H9 (cell line): ENCODE measurements at regions not wholly inside any gene's neighbourhood (a gene's known extent, or its start where the extent isn't known, plus 50 kb on each side); places are given as distances from the start of the nearest gene placed in this dataset.
"Not testable (repeated sequence)": the region's sequence is repeated elsewhere in the genome, so short reads cannot be mapped to it uniquely, and the experiment has no call there.

Experiments
- DNase-seq: peaks from one replicate; pipeline ENCODE4 v3.0.0-alpha.2; 2017
- H2AFZ ChIP-seq: one replicate; pipeline ENCODE4 v1.6.1; 2013; ENCODE audit warnings: mild to moderate bottlenecking, low read length, control low read depth, moderate library complexity
- H2AK5ac ChIP-seq: 2 replicates; pipeline ENCODE4 v1.6.1; 2013; ENCODE audit warnings: low read length, control low read depth, mixed read lengths; ENCODE audit not compliant: insufficient read length
- H2BK120ac ChIP-seq: one replicate; pipeline ENCODE4 v1.6.1; 2013; ENCODE audit warnings: low read depth, mild to moderate bottlenecking, low read length, control low read depth, inconsistent platforms; ENCODE audit not compliant: poor library complexity, severe bottlenecking
- H2BK12ac ChIP-seq: 2 replicates; pipeline ENCODE4 v1.6.1; 2013; ENCODE audit warnings: low read length, control low read depth, mixed read lengths, low read depth; ENCODE audit not compliant: insufficient read length
- H2BK15ac ChIP-seq: 2 replicates; pipeline ENCODE4 v1.6.1; 2013; ENCODE audit warnings: low read depth, low read length, control low read depth
- H2BK20ac ChIP-seq: one replicate; pipeline ENCODE4 v1.6.1; 2013; ENCODE audit warnings: low read depth, mild to moderate bottlenecking, low read length, control low read depth, inconsistent platforms; ENCODE audit not compliant: poor library complexity, severe bottlenecking
- H2BK5ac ChIP-seq: 2 replicates; pipeline ENCODE4 v1.6.1; 2013; ENCODE audit warnings: low read length, control low read depth, mixed read lengths; ENCODE audit not compliant: insufficient read length
- H3K14ac ChIP-seq: 2 replicates; pipeline ENCODE4 v1.6.1; 2013; ENCODE audit warnings: low read length, control low read depth; ENCODE audit not compliant: insufficient read depth
- H3K18ac ChIP-seq: 2 replicates; pipeline ENCODE4 v1.6.1; 2013; ENCODE audit warnings: low read depth, mild to moderate bottlenecking, mixed read lengths, low read length, control low read depth; ENCODE audit not compliant: insufficient read length
- H3K23ac ChIP-seq: 2 replicates; pipeline ENCODE4 v1.6.1; 2013; ENCODE audit warnings: low read length, control low read depth, mixed read lengths, low read depth; ENCODE audit not compliant: insufficient read length
- H3K23me2 ChIP-seq: 2 replicates; pipeline ENCODE4 v1.6.1; 2013; ENCODE audit warnings: low read depth, mild to moderate bottlenecking, mixed read lengths, low read length, control low read depth; ENCODE audit not compliant: insufficient read length, poor library complexity, severe bottlenecking
- H3K27ac ChIP-seq: 2 replicates; pipeline ENCODE4 v1.5.1; 2013; ENCODE audit warnings: low read length, control low read depth, mixed read lengths, low read depth; ENCODE audit not compliant: insufficient read length
- H3K27me3 ChIP-seq: 2 replicates; pipeline ENCODE4 v1.6.1; 2013; ENCODE audit warnings: low read length, control low read depth, inconsistent platforms; ENCODE audit not compliant: insufficient read depth
- H3K4ac ChIP-seq: 2 replicates; pipeline ENCODE4 v1.6.1; 2013; ENCODE audit warnings: low read depth, mild to moderate bottlenecking, control low read depth, inconsistent platforms, low read length, moderate library complexity
- H3K4me1 ChIP-seq: 2 replicates; pipeline ENCODE4 v1.6.1; 2013; ENCODE audit warnings: low read length, control low read depth, inconsistent platforms; ENCODE audit not compliant: insufficient read depth
- H3K4me2 ChIP-seq: 2 replicates; pipeline ENCODE4 v1.6.1; 2013; ENCODE audit warnings: low read length, control low read depth, mixed read lengths; ENCODE audit not compliant: insufficient read length, insufficient read depth
- H3K56ac ChIP-seq: 2 replicates; pipeline ENCODE4 v1.6.1; 2013; ENCODE audit warnings: low read depth, mild to moderate bottlenecking, mixed read lengths, low read length, control low read depth; ENCODE audit not compliant: insufficient read length
- H3K79me1 ChIP-seq: 2 replicates; pipeline ENCODE4 v1.6.1; 2013; ENCODE audit warnings: low read depth, mild to moderate bottlenecking, moderate library complexity, low read length, control low read depth, inconsistent platforms; ENCODE audit not compliant: insufficient read depth, poor library complexity, severe bottlenecking
- H3K79me2 ChIP-seq: 2 replicates; pipeline ENCODE4 v1.6.1; 2013; ENCODE audit warnings: low read length, control low read depth, inconsistent platforms; ENCODE audit not compliant: insufficient read depth
- H3K9ac ChIP-seq: 2 replicates; pipeline ENCODE4 v1.6.1; 2013; ENCODE audit warnings: low read length, control low read depth, mixed read lengths; ENCODE audit not compliant: insufficient read length; ENCODE audit errors: extremely low read depth
- H3K9me3 ChIP-seq: one replicate; pipeline ENCODE4 v1.6.1; 2013; ENCODE audit warnings: low read depth, low read length, inconsistent platforms; ENCODE audit not compliant: control insufficient read depth
- H3T11ph ChIP-seq: one replicate; pipeline ENCODE4 v1.6.1; 2013; ENCODE audit warnings: mild to moderate bottlenecking, low read length, control low read depth, inconsistent platforms
- H4K20me1 ChIP-seq: one replicate; pipeline ENCODE4 v1.6.1; 2013; ENCODE audit not compliant: control insufficient read depth, insufficient read length, insufficient read depth
- H4K5ac ChIP-seq: 2 replicates; pipeline ENCODE4 v1.6.1; 2013; ENCODE audit warnings: low read depth, mild to moderate bottlenecking, mixed read lengths, low read length, control low read depth; ENCODE audit not compliant: insufficient read length
- H4K8ac ChIP-seq: replicated peaks from 2 replicates; pipeline ENCODE4 v1.6.1; 2013; ENCODE audit warnings: low read length, control low read depth, mixed read lengths, low read depth; ENCODE audit not compliant: insufficient read length
- H4K91ac ChIP-seq: 2 replicates; pipeline ENCODE4 v1.6.1; 2013; ENCODE audit warnings: low read depth, mild to moderate bottlenecking, moderate library complexity, mixed read lengths, low read length, control low read depth; ENCODE audit not compliant: insufficient read length
- H3K27ac Mint-ChIP-seq, 3 experiments: 2 replicates in 2 of 3; 3 replicates in 1 of 3; pipeline ENCODE4 v1.8.0; 2020 to 2021; ENCODE audit warnings: mixed read lengths in 3 of 3, mild to moderate bottlenecking in 1 of 3, moderate library complexity in 1 of 3
- H3K27me3 Mint-ChIP-seq: 2 replicates; pipeline ENCODE4 v1.8.0; 2021; ENCODE audit warnings: low read depth, mild to moderate bottlenecking, moderate library complexity, mixed read lengths
- H3K36me3 Mint-ChIP-seq, 3 experiments: 2 replicates in 2 of 3; 3 replicates in 1 of 3; pipeline ENCODE4 v1.8.0; 2020 to 2021; ENCODE audit warnings: low read depth in 3 of 3, mixed read lengths in 3 of 3; ENCODE audit not compliant: insufficient read depth in 1 of 3
- H3K4me1 Mint-ChIP-seq, 2 experiments: 2 replicates each; pipeline ENCODE4 v1.8.0; 2020; ENCODE audit warnings: mixed read lengths in 2 of 2
- H3K4me3 Mint-ChIP-seq, 2 experiments: 2 replicates in 1 of 2; 3 replicates in 1 of 2; pipeline ENCODE4 v1.8.0; 2020 to 2021; ENCODE audit warnings: mild to moderate bottlenecking in 2 of 2, mixed read lengths in 2 of 2, moderate library complexity in 1 of 2
- H3K9me3 Mint-ChIP-seq, 2 experiments: 2 replicates in 1 of 2; 3 replicates in 1 of 2; pipeline ENCODE4 v1.8.0; 2020; ENCODE audit warnings: mild to moderate bottlenecking in 2 of 2, mixed read lengths in 2 of 2, moderate library complexity in 1 of 2
- WGBS: extraction: QIAGEN DNeasy Blood & Tissue Kit; methylation state at CpG from one replicate; pipeline ENCODE4 v1.1.7; 2013; ENCODE audit warnings: missing lambda C conversion rate, low lambda C conversion rate, mixed read lengths; ENCODE audit not compliant: insufficient read length; ENCODE audit errors: extremely low coverage; 5-methylcytosine and 5-hydroxymethylcytosine counted together

- not testable (repeated sequence) for H4K5ac ChIP-seq, H3K56ac ChIP-seq, H3K4me1 ChIP-seq, H3K4me3 Mint-ChIP-seq, H3K9ac ChIP-seq, H3K23me2 ChIP-seq, H3K27me3 Mint-ChIP-seq, H4K8ac ChIP-seq, H3K4me1 Mint-ChIP-seq, H2BK5ac ChIP-seq, H3K23ac ChIP-seq, H3K79me1 ChIP-seq, H3K14ac ChIP-seq, H3K79me2 ChIP-seq, H4K20me1 ChIP-seq, H3K27ac ChIP-seq, H4K91ac ChIP-seq, H2BK20ac ChIP-seq, H2BK15ac ChIP-seq, H3K4me2 ChIP-seq, H2AK5ac ChIP-seq, H3K4ac ChIP-seq, H2BK12ac ChIP-seq, H3K18ac ChIP-seq, H3K27ac Mint-ChIP-seq, H2BK120ac ChIP-seq, DNase-seq, H2AFZ ChIP-seq, H3K27me3 ChIP-seq, H3T11ph ChIP-seq
- Mint-ChIP-seq H3K9me3 (peaks cover 68 to 78% of the 10 kb centered on the region in 2 experiments), H3K36me3 (peaks cover 5 to 14% (median 9%) of the 10 kb centered on the region in 3 experiments; a peak in 6 of 7 replicates)
- H3K9me3 ChIP-seq, result peaks cover 15% of the 10 kb centered on the region
- WGBS, result no CpG with 5 or more reads among the region's 38 CpGs
Measured at GRCh38 chr20:30728271-30728885, 529.1 kb upstream of the DEFB115 start.
